Loucy (cell line): ENCODE measurements at regions not wholly inside any gene's neighbourhood (a gene's known extent, or its start where the extent isn't known, plus 50 kb on each side); places are given as distances from the start of the nearest gene placed in this dataset.

Source experiments
- CTCF ChIP-seq: fragments of 200-600 bp; sonication (generic); conservative IDR thresholded peaks from 2 replicates; pipeline ENCODE4 v1.5.1; 2014; ENCODE audit warnings: mild to moderate bottlenecking, antibody characterized with exemption, low read length
- EZH2phosphoT487 ChIP-seq: fragments of 200-600 bp; IDR thresholded peaks from 2 replicates; pipeline ENCODE4 v1.6.1; 2018; ENCODE audit warnings: antibody characterized with exemption, mild to moderate bottlenecking, moderate library complexity, borderline replicate concordance

DNA sequence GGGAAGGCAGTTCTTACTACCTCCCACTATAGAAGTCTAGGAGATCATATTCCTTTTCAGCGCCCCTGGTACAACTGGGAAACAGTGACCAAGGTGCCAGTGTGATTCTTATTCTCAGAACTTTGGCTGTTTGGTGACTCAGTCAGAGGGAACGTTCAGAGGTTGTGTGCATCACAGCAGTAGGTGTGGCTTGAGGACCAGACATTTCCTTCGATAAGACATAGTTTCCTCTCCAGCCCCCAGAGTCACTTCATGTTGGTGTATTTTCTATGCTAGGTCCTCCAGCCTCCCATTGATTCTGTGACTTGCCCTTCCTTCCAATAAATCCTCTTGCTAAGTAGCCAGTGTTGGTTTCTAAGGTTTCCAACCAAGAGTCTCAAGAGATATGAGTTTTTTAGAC is 171.9 kb upstream of the MPPED2 start:
- TF ChIP-seq CTCF (no peak), EZH2phosphoT487 (no peak)
